GM12892 (cell line): ENCODE measurements at regions not wholly inside any gene's neighbourhood (a gene's known extent, or its start where the extent isn't known, plus 50 kb on each side); places are given as distances from the start of the nearest gene placed in this dataset.

ENCODE experiments used
- POLR2A ChIP-seq: IDR thresholded peaks from 2 replicates; pipeline ENCODE4 v1.6.1; 2011; ENCODE audit warnings: low read depth, low read length, control low read depth
- TAF1 ChIP-seq: IDR thresholded peaks from 2 replicates; pipeline ENCODE4 v1.6.1; 2011; ENCODE audit warnings: low read depth, mild to moderate bottlenecking, control low read depth, low read length, borderline replicate concordance

- TF ChIP-seq POLR2A (no peak), TAF1 (no peak)
Observed at GRCh38 chr2:236335696-236336574, 71.7 kb upstream of the ASB18 start.
